Right atrium auricular region (tissue), 2 donors: ENCODE measurements at regions not wholly inside any gene's neighbourhood (a gene's known extent, or its start where the extent isn't known, plus 50 kb on each side); places are given as distances from the start of the nearest gene placed in this dataset.
"Not testable (repeated sequence)": the region's sequence is repeated elsewhere in the genome, so short reads cannot be mapped to it uniquely, and the experiment has no call there.

ENCODE experiments used
- DNase-seq: peaks from one replicate; pipeline ENCODE4 v3.0.0-alpha.2; 2019; ENCODE audit warnings: low spot score
- H3K27ac ChIP-seq, 2 donors: fragments of 200-600 bp; sonication (generic); 1 replicate in 1 of 2; 2 replicates in 1 of 2; pipeline ENCODE4 v1.5.1; 2016 to 2019
- H3K27me3 ChIP-seq, 2 donors: fragments of 200-600 bp; sonication (generic); one replicate each; pipeline versions ENCODE4 v1.5.1 to v1.6.0; 2017 to 2019
- H3K36me3 ChIP-seq: fragments of 200-600 bp; sonication (generic); one replicate; pipeline ENCODE4 v1.5.1; 2016
- H3K4me1 ChIP-seq, 2 donors: fragments of 200-600 bp; sonication (generic); one replicate each; pipeline versions ENCODE4 v1.5.1 to v1.6.0; 2017 to 2019
- H3K4me3 ChIP-seq, 2 donors: fragments of 200-600 bp; sonication (generic); 1 replicate in 1 of 2; 2 replicates in 1 of 2; pipeline ENCODE4 v1.5.1; 2017 to 2019; ENCODE audit warnings: mild to moderate bottlenecking in 1 of 2, moderate library complexity in 1 of 2
- H3K9me3 ChIP-seq, 2 donors: fragments of 200-600 bp; sonication (generic); one replicate each; pipeline ENCODE4 v1.5.1; 2019
- TF ChIP-seq, protein P1 (sequence below), 2 donors: fragments of 200-600 bp; sonication (generic); IDR thresholded peaks; one replicate each; pipeline ENCODE4 v1.5.1; 2019; ENCODE audit warnings: antibody characterized with exemption in 2 of 2

DNA sequence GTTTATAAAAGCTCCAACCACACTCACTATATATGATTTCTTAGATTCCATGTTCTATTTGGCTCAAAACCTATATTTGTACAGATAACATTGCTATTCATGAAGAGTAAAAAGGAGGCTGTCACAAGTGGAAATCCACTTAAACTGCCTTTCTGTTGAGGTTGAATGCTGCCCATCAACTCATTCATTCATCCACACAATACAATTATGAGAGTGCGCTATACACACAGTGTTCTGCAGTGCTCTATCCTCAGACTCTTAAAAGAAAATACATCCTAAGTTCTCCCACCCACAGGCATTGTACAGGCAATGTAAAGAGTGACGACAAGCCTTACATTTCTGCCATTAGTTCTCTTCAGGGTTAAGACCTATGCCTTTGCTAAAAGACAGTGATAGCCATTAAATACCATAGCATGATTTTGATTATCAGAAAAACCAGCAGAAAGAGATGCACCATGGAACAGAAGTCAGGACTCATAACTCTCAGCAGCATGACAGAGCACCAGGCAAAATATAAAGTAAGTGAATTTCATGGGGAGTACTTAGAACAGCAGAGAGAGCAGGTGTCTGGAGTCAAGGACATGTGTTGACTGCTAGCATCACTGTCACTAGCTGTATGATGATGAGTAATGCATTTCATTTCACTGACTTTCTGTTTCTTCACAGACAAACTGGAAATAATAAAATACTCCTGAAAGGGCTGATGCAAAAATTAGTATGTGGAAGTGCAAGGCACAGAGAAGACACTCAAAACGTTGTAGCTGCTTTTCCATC, 218.0 kb downstream of the RBM26 start:
- Histone ChIP-seq H3K9me3 (no peaks in the 10 kb centered on the region), H3K27ac (no peak overlapping the region), H3K4me3 (no peak overlapping the region), H3K36me3 (no peaks in the 10 kb centered on the region), H3K27me3 (no peaks in the 10 kb centered on the region), H3K4me1 (no peaks in the 10 kb centered on the region)
- no peak for DNase-seq
- TF ChIP-seq, protein P1, sequence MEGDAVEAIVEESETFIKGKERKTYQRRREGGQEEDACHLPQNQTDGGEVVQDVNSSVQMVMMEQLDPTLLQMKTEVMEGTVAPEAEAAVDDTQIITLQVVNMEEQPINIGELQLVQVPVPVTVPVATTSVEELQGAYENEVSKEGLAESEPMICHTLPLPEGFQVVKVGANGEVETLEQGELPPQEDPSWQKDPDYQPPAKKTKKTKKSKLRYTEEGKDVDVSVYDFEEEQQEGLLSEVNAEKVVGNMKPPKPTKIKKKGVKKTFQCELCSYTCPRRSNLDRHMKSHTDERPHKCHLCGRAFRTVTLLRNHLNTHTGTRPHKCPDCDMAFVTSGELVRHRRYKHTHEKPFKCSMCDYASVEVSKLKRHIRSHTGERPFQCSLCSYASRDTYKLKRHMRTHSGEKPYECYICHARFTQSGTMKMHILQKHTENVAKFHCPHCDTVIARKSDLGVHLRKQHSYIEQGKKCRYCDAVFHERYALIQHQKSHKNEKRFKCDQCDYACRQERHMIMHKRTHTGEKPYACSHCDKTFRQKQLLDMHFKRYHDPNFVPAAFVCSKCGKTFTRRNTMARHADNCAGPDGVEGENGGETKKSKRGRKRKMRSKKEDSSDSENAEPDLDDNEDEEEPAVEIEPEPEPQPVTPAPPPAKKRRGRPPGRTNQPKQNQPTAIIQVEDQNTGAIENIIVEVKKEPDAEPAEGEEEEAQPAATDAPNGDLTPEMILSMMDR (IDR thresholded peaks at IDR 0.05), result no peak

DNA sequence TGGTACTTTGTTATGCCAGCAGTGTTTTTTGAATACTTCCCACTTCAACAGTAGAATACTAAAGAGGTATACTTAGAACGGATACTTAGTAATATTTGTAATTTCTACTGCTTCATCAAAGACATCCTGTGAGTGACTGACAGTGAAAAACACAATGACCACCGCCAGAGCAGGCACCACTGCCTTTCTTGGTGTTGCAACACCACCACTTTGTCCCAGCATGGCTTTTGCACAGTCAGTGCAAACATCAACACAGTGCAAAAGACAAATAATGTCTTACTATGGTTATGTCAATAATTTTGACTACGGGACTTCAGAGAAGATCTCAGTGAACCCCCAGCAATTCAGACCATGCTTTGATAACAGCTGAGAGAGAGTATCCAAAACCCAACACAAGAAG, 220.5 kb downstream of the RBM26 start:
- no peaks in the 10 kb centered on the region for H3K36me3 ChIP-seq
- no peaks in the 10 kb centered on the region for H3K27me3 ChIP-seq
- no peak for DNase-seq
- TF ChIP-seq, protein P1 (IDR thresholded peaks at IDR 0.05), result no peak
- no peaks in the 10 kb centered on the region for H3K4me1 ChIP-seq
- H3K9me3 ChIP-seq, result no peaks in the 10 kb centered on the region
- no peak overlapping the region for H3K4me3 ChIP-seq
- H3K27ac ChIP-seq, result no peak overlapping the region

DNA sequence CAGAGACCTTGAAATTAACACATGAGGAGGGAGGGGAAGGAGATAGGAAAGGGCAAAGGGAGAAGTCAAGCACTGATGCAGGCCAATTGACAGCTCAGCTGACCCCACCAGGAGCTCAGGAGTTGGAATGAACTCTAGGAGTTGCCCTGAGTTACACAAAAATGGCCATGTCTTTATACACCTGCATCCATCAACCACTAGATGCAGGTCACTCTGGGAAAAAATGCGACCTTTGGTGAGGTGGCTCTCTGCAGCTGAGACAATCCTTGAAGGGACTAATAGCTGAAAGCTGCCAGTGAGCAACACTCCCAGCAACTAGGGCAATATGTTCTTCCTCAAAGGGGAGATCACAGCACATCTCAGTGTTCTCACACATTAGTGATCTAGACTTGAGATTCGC, 222.8 kb downstream of the RBM26 start:
- H3K4me3 ChIP-seq, result no peak overlapping the region
- DNase-seq, result no peak

GRCh38 chr13:79173691-79174090, 232.4 kb downstream of the RBM26 start:
- not testable (repeated sequence) for H3K27ac ChIP-seq, H3K36me3 ChIP-seq, H3K9me3 ChIP-seq, H3K4me1 ChIP-seq, DNase-seq, H3K27me3 ChIP-seq, H3K4me3 ChIP-seq

More for the DNA sequence above, 222.8 kb downstream of the RBM26 start:
- H3K4me1 ChIP-seq, result no peaks in the 10 kb centered on the region
- TF ChIP-seq, protein P1 (IDR thresholded peaks at IDR 0.05), result no peak
- H3K36me3 ChIP-seq, result no peaks in the 10 kb centered on the region
- H3K27ac ChIP-seq, result no peak overlapping the region
- no peaks in the 10 kb centered on the region for H3K27me3 ChIP-seq
- no peaks in the 10 kb centered on the region for H3K9me3 ChIP-seq

GRCh38 chr13:79172924-79173323, 233.1 kb downstream of the RBM26 start:
- H3K4me1 ChIP-seq, H3K27ac ChIP-seq, H3K27me3 ChIP-seq, DNase-seq, H3K36me3 ChIP-seq, H3K4me3 ChIP-seq, H3K9me3 ChIP-seq: not testable (repeated sequence)

GRCh38 chr13:79171141-79172061, 234.7 kb downstream of the RBM26 start:
- TF ChIP-seq, protein P1 (IDR thresholded peaks at IDR 0.05), result no peak
- Histone ChIP-seq H3K4me1 (no peaks in the 10 kb centered on the region), H3K9me3 (peaks cover 0 to 3% of the 10 kb centered on the region in 2 donors), H3K27me3 (no peaks in the 10 kb centered on the region), H3K4me3 (no peak overlapping the region), H3K27ac (no peak overlapping the region), H3K36me3 (no peaks in the 10 kb centered on the region)
- DNase-seq, result no peak
